ENCODE measurements at regions not wholly inside any gene's neighbourhood (a gene's known extent, or its start where the extent isn't known, plus 50 kb on each side); places are given as distances from the start of the nearest gene placed in this dataset.

DNA sequence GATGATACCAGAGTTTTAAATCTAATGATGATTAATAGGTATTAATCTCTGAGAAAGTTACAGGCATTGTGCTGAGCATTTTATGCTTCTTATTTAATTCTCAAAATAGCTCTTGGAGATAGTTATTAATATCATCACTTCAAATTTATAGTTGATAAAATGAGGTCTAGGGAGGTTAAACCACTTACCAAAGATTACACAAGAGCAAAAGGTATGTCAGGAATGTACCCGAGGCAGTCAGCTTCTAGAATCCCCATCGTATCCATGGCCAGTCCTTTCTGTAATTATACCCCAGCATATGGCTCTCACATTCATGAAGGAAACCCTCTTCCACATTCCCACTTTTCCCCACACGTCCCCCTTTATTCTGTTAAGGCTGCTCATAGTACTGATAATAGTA lies 421.3 kb downstream of the PYDC2 start:
- H3K4me3 ChIP-seq (ENCODE audit: low read length), result no peak overlapping the region
- no peak for DNase-seq (ENCODE audit: low read depth)
- TF ChIP-seq, protein P1, sequence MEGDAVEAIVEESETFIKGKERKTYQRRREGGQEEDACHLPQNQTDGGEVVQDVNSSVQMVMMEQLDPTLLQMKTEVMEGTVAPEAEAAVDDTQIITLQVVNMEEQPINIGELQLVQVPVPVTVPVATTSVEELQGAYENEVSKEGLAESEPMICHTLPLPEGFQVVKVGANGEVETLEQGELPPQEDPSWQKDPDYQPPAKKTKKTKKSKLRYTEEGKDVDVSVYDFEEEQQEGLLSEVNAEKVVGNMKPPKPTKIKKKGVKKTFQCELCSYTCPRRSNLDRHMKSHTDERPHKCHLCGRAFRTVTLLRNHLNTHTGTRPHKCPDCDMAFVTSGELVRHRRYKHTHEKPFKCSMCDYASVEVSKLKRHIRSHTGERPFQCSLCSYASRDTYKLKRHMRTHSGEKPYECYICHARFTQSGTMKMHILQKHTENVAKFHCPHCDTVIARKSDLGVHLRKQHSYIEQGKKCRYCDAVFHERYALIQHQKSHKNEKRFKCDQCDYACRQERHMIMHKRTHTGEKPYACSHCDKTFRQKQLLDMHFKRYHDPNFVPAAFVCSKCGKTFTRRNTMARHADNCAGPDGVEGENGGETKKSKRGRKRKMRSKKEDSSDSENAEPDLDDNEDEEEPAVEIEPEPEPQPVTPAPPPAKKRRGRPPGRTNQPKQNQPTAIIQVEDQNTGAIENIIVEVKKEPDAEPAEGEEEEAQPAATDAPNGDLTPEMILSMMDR (conservative IDR thresholded peaks at IDR 0.05; ENCODE audit: low read length), result no peak

- TF ChIP-seq, protein P1 (conservative IDR thresholded peaks at IDR 0.05; ENCODE audit: low read length), result no peak
- H3K4me3 ChIP-seq (ENCODE audit: low read length), result no peak overlapping the region
- DNase-seq (ENCODE audit: low read depth), result no peak
These were observed 423.2 kb downstream of the PYDC2 start for GRCh38 chr3:191884132-191884531.

- TF ChIP-seq, protein P1 (conservative IDR thresholded peaks at IDR 0.05; ENCODE audit: low read length), result no peak
These were observed 428.1 kb downstream of the PYDC2 start for GRCh38 chr3:191889106-191889505.

DNA sequence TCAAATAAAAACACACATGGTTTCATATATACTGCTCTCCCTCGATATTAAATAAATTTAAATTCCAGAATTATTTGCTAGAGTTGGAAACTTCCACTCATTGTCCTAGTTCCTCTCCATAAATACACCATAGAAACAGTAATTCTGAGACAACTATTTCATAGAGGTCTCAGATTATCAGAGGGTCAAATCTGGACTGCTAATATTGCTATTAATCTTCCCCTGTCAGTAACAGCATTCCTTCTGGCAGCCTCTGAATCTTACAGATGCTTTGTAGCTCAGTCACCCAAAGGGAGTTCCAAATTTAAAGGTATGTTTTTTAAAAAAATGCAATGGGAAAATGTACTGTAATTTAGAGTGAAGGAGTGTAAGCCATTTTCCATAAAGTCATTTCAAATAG lies 428.8 kb downstream of the PYDC2 start:
- DNase-seq (ENCODE audit: low read depth), result no peak
- no peak overlapping the region for H3K4me3 ChIP-seq (ENCODE audit: low read length)
- TF ChIP-seq, protein P1 (conservative IDR thresholded peaks at IDR 0.05; ENCODE audit: low read length), result no peak

More at GRCh38 chr3:191889106-191889505, 428.1 kb downstream of the PYDC2 start:
- no peak for DNase-seq (ENCODE audit: low read depth)
- H3K4me3 ChIP-seq (ENCODE audit: low read length), result no peak overlapping the region

GRCh38 chr3:191894406-191894805 lies 433.4 kb downstream of the PYDC2 start:
- TF ChIP-seq, protein P1 (conservative IDR thresholded peaks at IDR 0.05; ENCODE audit: low read length), result no peak
- no peak for DNase-seq (ENCODE audit: low read depth)
- H3K4me3 ChIP-seq (ENCODE audit: low read length), result no peak overlapping the region

- no peak for DNase-seq (ENCODE audit: low read depth)
- TF ChIP-seq, protein P1 (conservative IDR thresholded peaks at IDR 0.05; ENCODE audit: low read length), result no peak
- H3K4me3 ChIP-seq (ENCODE audit: low read length), result no peak overlapping the region
These were observed 440.8 kb downstream of the PYDC2 start for GRCh38 chr3:191901741-191902140.

DNA sequence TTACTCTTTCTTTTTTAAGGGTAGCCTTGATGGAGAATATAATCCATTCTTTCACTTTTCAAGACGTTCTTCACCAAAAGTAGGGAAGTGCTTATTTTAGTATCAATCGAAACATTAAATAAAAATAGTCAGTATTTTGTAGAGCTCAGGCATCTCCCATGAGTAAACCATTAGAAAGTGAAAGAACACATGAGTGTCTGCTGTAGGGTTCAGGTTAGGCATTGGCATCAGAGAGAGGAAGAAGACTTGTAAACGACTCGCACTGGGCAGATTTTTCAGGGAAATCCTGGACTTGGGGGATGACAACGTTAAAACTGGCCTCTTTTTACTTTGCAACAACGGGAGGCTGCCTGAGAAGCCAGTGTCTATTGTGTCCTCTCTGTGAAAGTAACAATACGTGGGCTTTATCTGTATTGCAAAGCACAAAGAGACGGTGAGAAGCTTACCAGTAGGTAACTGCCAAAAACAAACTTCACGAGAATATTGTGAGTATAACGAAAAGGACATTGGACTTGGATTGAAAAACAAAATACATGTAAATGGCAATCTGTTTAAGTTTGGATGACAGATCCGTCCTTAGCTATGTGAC lies 451.7 kb downstream of the PYDC2 start:
- DNase-seq (ENCODE audit: low read depth), result no peak
- TF ChIP-seq, protein P1 (conservative IDR thresholded peaks at IDR 0.05; ENCODE audit: low read length), result no peak
- no peak overlapping the region for H3K4me3 ChIP-seq (ENCODE audit: low read length)

Data from AG10803 (cell line).